ENCODE measurements at regions not wholly inside any gene's neighbourhood (a gene's known extent, or its start where the extent isn't known, plus 50 kb on each side); places are given as distances from the start of the nearest gene placed in this dataset.

DNA sequence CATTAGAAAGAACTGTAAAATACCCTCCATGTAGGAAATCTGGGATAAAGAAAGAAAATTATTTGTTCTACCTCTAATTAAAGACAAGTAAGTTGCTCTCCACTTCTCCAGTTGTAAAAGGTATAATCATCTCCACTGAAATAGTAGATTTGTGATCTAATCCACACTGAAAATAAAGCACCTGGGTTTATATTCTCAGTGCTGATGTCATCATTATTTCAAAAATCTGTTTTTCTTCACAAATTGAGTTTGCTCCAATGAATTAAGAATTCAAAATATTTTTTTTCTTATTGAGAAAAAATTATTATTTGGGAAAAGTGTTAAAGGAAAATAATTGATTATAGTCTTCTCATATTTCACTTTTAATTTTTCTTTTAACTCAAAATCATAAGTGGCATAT lies 869.2 kb downstream of the SLC16A7 start:
- TF ChIP-seq, protein P1, sequence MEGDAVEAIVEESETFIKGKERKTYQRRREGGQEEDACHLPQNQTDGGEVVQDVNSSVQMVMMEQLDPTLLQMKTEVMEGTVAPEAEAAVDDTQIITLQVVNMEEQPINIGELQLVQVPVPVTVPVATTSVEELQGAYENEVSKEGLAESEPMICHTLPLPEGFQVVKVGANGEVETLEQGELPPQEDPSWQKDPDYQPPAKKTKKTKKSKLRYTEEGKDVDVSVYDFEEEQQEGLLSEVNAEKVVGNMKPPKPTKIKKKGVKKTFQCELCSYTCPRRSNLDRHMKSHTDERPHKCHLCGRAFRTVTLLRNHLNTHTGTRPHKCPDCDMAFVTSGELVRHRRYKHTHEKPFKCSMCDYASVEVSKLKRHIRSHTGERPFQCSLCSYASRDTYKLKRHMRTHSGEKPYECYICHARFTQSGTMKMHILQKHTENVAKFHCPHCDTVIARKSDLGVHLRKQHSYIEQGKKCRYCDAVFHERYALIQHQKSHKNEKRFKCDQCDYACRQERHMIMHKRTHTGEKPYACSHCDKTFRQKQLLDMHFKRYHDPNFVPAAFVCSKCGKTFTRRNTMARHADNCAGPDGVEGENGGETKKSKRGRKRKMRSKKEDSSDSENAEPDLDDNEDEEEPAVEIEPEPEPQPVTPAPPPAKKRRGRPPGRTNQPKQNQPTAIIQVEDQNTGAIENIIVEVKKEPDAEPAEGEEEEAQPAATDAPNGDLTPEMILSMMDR (IDR thresholded peaks at IDR 0.05) = no peak
- TF ChIP-seq, protein P2, sequence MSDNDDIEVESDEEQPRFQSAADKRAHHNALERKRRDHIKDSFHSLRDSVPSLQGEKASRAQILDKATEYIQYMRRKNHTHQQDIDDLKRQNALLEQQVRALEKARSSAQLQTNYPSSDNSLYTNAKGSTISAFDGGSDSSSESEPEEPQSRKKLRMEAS (CRISPR knock-in tag; IDR thresholded peaks at IDR 0.05) = no peak
- TF ChIP-seq GABPB1 (CRISPR knock-in tag; IDR thresholded peaks at IDR 0.05) (no peak), MXD4 (CRISPR knock-in tag; IDR thresholded peaks at IDR 0.05; ENCODE audit: borderline replicate concordance) (no peak), NR2C2 (CRISPR knock-in tag; IDR thresholded peaks at IDR 0.05) (no peak), NR3C1 (CRISPR knock-in tag; conservative IDR thresholded peaks at IDR 0.05; ENCODE audit: low read depth) (no peak), NFYB (CRISPR knock-in tag; conservative IDR thresholded peaks at IDR 0.05; ENCODE audit: low read depth) (no peak)
- TF ChIP-seq, protein P3, sequence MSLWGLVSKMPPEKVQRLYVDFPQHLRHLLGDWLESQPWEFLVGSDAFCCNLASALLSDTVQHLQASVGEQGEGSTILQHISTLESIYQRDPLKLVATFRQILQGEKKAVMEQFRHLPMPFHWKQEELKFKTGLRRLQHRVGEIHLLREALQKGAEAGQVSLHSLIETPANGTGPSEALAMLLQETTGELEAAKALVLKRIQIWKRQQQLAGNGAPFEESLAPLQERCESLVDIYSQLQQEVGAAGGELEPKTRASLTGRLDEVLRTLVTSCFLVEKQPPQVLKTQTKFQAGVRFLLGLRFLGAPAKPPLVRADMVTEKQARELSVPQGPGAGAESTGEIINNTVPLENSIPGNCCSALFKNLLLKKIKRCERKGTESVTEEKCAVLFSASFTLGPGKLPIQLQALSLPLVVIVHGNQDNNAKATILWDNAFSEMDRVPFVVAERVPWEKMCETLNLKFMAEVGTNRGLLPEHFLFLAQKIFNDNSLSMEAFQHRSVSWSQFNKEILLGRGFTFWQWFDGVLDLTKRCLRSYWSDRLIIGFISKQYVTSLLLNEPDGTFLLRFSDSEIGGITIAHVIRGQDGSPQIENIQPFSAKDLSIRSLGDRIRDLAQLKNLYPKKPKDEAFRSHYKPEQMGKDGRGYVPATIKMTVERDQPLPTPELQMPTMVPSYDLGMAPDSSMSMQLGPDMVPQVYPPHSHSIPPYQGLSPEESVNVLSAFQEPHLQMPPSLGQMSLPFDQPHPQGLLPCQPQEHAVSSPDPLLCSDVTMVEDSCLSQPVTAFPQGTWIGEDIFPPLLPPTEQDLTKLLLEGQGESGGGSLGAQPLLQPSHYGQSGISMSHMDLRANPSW (CRISPR knock-in tag; conservative IDR thresholded peaks at IDR 0.05; ENCODE audit: low read depth) = no peak
- TF ChIP-seq, protein P4, sequence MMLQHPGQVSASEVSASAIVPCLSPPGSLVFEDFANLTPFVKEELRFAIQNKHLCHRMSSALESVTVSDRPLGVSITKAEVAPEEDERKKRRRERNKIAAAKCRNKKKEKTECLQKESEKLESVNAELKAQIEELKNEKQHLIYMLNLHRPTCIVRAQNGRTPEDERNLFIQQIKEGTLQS (CRISPR knock-in tag; conservative IDR thresholded peaks at IDR 0.05) = no peak
- TF ChIP-seq, protein P5, sequence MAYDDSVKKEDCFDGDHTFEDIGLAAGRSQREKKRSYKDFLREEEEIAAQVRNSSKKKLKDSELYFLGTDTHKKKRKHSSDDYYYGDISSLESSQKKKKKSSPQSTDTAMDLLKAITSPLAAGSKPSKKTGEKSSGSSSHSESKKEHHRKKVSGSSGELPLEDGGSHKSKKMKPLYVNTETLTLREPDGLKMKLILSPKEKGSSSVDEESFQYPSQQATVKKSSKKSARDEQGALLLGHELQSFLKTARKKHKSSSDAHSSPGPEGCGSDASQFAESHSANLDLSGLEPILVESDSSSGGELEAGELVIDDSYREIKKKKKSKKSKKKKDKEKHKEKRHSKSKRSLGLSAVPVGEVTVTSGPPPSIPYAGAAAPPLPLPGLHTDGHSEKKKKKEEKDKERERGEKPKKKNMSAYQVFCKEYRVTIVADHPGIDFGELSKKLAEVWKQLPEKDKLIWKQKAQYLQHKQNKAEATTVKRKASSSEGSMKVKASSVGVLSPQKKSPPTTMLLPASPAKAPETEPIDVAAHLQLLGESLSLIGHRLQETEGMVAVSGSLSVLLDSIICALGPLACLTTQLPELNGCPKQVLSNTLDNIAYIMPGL (CRISPR knock-in tag; IDR thresholded peaks at IDR 0.05) = no peak
